Femur (tissue), 1 donor: ENCODE measurements at regions not wholly inside any gene's neighbourhood (a gene's known extent, or its start where the extent isn't known, plus 50 kb on each side); places are given as distances from the start of the nearest gene placed in this dataset.

ENCODE experiments used
- DNase-seq: peaks from one replicate; pipeline ENCODE4 v3.0.0-alpha.2; 2017

DNA sequence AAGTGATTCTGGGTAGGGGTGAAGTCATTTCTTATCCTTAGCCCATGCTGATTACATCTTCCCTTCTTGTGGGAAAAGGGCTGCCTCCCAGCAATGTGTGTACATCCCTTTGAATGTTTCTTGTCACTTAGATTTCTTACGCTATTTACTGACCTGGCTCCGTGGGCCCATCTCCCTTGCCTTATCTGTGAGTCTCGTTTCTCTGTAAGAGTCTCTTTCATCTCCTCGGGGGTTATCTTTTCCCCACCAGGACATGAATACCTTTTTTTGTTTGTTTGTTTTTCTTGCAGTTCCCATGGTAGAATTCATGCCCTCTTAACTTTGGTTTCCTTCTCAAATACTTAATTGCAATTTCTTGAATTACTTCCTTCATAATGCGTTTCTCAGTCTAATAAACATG is 107.7 kb downstream of the BAMBI start:
- no peak for DNase-seq

DNA sequence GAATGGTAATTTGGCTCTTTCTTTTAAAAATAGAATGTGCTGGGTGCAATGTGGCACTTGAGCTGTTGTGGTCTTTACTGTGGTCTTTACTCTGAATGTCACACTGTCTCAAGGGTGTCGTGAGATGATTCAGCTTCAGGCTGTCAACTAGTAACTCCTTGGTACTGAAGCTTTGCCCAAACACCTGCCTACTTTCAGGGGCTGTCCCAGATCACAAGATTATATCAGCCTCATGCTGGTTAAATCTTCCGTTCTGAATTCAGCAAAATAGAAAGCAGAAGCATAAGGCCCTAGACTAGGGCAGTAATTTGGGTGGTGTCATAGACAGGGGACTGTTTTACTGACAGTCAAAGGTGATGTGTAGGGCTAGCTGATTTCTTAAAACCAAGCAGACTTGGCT is 110.9 kb downstream of the BAMBI start:
- no peak for DNase-seq

DNA sequence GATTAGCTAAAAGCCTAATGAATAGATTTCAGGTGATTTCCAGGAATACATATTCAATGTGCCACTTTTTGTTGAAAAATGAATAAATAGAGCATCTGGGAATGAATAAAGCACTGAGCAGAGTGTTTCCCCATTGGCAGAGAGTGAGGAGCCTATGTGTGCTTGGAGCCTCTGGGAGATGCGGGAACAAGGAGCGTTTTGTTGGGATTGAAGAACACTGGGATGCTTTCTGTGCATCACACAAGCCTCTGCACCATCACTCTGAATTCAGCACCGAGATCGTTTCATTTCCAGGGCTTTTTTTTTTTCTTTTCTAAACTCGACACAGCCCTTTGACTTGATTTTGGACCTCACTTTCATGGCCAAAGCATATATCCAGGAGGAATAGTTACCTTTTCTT is 111.4 kb downstream of the BAMBI start:
- no peak for DNase-seq

DNA sequence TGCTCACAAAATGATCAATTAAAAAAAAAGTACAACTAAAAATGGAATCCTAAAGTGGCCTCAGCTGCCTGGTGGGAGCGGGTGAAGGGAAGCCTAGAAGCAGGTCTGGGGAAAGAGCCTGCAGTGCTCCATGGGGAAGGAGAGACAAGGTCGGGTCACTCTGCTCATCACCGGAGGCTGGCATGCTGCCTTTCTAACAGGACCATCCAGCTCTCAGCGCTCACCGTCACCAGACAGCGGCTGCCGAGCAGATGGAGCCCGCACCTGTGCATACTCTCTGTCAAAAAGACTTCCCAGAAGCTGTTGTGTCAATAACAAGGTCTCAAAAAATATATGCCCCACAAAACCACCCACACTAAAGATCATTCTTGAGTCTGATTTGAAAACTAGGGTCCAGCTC is 112.8 kb downstream of the BAMBI start:
- no peak for DNase-seq

DNA sequence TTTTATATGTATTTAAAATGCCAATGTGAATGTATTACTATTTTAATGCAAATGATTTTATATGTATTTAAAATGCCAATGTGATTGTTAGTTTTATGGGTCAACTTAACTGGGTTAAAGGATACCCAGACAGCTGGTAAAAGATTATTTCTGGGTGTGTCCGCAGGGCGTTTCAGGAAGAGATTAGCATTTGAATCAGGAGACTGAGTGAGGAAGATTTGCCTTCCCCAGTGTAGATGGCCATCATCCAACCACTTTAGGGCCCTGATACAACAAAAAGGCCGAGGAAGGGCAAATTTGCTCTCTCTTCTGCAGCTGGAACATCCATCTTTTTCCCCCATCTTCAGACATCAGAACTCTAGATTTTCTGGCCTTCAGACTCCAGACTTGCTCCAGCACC is 116.2 kb downstream of the BAMBI start:
- no peak for DNase-seq

DNA sequence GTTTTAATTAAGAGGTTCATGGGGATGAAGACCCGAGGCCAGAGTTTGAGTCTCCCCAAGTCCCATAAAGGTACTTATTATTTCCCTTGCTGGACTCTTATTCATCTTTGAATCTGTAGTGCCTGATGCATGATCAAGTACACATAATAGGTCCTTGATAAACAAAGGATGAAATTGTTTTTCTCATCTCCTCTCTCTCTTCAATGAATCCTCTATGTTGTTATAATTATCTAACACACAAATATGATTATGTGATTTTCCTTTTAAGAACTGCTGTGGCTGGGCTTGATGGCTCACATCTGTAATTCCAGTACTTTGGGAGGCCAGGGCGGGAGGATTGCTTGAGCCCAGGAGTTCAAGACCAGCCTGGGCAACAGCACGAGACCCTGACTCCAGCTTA is 117.7 kb downstream of the BAMBI start:
- no peak for DNase-seq

DNA sequence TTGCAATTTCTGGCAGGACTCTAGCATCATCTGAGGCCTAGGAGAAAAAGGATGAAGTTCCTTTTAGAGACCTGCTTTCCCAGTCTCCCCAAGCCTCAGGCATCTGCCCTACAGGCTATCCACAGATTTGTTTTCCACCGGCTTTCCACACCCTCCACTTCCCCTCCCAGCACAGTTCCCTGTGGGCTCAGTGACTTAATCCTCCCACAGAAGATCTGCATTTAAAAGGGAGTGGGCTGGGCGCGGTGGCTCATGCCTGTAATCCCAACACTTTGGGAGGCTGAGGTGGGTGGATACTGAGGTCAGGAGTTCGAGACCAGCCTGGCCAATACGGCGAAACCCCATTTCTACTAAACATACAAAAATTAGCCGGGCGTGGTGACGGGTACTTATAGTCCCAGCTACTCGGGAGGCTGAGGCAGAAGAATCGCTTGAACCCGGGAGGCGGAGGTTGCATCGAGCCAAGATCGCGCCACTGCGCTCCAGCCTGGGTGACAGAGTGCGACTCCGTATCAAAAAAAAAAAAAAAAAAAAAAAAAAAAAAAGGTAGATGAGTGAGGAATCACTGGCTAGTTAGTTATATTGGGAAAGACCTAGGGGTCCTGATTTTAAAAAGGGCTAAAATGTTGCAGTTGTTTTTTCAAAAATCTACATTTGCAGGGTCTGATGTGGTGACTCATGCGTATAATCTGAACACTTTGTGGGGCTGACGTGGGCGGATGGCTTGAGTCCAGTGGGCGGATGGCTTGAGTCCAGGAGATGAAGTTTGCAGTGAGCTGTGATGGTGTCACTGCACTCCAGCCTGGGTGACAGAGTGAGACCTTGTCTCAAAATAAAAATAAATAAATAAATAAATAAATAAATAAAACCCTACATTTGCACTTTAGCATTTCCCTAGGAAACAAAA is 119.5 kb downstream of the BAMBI start:
- DNase-seq: peak; percentile 45

DNA sequence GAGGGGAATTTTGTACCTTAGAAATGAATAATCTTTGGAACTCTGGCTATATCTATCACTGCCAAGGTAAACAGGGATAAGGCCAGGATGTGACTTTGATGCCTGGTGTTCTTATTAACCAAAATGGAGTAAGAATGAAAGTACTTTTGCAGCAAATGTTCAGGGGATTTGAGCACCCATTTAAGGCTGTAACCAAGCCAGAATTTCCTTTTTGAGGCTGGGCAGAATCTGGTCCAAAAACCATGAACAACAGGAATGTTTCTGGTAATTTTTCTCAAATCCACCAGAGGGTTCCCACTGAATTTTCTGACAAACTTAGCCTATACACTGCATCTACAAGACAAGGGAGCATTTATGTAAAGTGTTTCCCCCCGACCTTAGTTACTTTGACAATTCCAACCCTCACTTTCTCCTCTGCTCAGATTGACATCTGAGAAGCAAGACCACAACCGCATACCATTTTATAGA is 120.6 kb downstream of the BAMBI start:
- DNase-seq: no peak

DNA sequence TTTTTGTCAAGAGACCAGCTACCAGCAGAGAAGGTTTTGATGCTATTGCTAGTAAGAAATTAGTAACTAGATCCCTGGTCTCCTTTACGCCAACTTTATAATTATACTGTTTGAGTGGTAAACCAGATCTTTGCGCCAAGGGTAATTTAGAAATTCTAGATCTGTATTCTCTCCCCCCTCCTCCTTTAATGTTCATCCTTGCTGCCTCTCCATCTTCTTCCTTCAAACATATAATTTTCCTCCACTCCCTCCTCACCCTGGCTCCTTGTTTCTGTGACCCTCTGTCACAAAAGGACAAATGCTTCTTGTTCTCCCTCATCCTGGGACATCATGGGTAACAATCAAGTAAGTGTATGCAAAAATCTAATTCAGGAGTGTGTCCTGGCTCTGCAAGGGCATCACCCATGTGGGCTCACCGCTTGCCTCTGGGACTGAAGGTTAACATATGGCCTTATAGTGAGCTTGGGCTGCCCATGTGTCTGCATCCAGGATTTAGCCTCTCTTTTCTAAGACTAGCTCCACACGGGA is 121.2 kb downstream of the BAMBI start:
- DNase-seq: no peak

DNA sequence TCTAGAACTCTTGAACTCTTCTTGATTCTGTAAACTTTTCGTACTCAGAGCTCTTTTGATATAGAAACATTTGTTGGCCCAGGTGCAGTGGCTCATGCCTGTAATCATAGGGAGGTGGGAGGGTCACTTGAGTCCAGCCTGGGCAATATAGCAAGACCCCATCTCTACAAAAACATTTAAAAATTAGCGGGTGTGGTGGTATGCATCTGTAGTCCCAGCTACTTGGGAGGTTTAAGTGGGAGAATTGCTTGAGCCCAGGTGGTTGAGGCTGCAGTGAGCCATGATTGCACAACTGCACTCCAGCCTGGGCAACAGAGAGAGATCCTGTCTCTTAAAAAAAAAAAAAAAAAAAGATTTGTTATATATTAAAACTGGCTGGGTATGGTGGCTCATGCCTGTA is 121.6 kb downstream of the BAMBI start:
- DNase-seq: no peak

DNA sequence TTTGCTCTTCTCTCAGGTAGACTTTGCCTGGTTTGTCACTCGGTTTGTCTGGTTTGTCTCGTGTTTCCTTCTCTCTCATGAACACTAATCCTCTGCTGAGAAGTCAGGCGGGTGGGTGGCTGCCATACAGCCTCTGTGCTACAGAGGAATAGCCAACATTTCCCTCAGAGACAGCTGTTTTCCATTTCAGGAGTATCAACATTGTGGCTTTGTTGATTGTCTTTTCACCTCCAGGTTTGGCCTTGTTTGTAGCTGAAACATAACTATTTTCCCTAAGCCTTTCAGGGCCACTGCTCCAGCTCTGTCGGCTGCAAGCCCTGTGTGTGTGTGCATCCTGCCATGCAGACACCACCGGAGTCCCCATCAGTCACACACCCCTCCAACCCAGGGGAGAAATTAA is 122.8 kb downstream of the BAMBI start:
- DNase-seq: no peak

DNA sequence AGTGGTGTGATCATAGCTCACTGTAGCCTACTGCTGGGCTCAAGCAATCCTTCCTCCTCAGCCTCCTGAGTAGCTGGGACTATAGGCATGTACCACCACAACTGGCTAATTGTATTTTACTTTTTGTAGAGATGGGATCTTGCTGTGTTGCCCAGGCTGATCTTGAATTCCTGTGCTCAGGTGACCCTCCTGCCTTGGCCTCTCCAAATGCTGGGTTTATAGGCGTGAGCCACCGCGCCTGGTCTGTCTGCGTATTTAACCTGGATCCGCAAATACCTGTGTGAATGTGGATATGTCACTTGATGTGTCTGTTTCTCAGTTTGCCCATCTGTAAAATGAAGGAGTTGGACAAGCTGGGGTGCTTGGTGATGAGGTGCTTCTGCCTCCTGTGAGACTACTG is 123.9 kb downstream of the BAMBI start:
- no peak for DNase-seq

DNA sequence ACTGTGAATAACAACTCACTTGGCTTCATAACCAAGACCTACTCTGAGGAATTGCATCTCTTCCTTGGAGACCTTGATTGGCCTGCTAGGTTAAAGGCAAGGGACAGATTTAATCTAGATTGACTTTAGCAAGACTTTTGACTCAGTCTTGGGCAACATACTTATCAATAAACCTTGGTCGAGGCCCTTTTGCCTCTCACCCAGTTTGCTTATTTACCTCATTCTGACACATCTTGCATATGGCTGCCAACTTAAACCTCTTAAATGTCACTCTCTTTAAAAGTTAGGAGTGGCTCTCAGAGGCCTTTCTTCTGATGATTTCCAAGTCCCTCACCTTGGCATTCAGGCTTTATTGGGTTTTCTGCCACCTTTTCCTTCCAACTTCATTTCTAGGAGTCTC is 124.5 kb downstream of the BAMBI start:
- DNase-seq: no peak

DNA sequence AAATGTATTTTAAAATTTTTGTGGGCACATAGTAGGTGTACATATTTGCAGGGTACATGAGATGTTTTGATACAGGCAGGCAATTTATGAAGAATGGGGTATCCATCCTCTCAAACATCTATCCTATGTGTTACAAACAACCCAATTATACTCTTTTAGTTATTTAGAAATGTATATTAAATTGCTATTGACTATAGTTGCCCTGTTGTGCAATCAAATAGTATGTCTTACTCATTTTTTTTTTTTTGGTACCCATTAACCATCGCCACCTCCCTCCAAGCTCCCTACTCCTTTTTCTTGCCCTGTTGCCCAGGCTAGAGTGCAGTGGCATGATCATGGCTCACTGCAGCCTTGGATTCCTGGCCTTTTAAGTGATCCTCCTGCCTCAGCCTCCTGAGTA is 128.1 kb downstream of the BAMBI start:
- DNase-seq: no peak

DNA sequence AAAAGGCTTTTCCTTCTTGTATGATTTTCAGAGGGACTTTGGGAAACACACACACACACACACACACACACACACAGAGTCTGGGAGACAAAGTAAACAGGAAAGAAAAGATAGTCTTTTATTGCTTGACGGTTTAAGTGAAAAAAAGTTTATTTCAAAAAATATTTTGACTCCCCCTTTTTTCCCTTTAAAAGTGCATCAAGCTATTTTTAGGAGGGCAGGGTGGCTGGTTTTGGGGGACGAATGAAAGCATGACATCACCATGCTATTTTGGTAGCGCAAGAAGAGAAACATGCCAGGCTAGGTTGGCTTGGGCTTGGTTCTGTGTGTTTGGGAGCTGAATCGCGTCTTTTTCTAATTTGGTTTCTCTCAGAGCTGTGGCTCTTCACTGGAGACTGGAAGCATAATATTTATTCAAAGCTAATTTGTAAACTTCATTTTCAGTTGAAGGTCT is 129.2 kb downstream of the BAMBI start:
- DNase-seq: peak; percentile 37

DNA sequence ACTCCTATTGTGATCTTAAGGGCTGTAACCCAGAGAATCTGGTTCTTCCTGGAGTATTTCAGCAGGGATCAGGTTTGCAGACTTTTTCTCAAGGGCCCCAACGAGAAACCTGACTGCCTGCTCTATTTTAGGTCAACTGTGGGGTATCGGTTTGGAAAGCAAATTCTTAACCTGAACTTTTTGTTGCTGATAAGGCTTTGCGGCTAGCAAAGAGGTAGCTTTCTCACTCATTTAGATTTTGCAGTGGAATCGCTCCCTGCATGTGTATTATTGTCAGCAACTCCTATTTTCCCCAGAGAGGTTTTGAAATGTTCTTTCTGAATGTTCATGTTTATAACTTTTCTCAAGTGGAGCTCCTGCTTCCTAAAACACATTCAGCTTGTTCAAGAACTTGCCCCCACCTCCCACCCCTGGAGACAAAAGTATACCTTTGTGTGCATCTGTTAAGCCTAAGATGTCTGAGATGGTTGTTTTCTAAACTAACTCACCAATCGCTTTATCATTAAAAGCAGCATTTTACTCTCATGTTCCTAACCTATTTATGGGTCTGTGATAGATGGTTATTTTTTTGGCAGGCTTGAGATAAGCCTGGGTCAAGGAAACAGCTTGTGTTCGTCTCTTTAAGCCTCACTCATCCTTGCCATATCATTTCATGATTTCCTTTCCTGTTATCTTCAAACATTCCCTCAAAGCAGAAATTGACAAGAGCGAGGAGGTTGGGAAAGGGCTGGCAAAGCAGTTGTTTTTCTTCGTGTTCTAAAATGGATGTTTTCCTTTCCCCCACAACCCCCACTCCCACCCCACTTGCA is 129.8 kb downstream of the BAMBI start:
- no peak for DNase-seq

DNA sequence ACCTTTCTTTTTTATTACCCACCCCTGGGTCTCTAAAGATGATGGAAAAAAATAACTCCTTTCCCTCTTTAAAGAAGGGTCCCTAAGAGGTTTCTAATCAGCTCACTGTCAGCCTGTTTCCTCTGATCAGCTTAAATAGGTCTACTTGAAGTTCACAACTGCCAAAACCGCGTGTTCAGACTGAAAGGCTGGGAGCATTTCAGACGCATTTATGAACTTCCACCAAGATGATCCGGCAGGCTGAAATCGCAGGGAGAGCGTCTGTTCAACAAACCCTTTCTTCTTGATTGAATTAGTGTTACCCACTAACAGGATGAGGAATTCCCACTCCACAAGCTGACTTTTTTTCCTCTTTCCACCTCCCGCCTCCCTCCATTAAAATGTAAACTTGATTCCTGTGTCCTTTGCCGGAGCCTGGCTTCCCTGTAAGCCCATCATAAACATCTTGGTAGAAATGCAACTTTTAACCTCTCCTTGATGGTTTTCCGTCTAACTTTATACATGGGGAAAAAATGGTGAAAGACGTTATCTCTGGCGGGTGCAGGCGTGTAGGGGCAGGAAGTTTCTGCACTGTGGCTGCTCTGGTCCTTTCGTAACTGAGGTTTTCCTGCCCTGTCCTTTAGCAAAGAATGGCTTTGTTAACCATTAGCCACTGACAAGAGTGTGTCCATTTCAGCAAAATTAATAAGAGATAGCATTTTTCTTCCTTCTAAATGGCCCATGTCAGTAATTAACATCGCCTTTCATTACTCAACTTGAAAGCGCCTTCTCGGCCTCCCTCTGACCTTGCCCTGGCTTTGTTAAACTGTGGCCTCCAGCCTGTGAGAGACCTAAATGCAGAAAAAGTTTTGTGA is 130.7 kb downstream of the BAMBI start:
- no peak for DNase-seq

DNA sequence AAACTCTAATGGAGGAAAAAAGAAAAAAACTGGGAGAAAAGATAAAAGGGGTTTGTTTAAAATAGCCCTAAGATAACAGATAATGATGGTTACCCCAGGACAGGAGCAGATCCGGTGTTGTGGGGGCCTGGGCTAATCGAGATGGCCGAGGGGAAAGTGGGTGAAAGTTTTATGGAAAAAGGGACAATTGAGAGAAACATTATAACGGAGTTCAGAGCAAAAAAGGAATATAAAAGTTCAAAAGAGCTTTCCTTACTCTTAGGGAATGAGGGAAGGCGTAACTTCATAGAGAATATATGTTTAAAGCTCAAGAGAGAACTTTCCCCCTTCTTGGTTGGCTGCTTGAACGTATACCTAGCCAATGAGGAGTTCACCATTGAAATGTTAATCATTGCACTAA is 131.4 kb downstream of the BAMBI start:
- DNase-seq: no peak

DNA sequence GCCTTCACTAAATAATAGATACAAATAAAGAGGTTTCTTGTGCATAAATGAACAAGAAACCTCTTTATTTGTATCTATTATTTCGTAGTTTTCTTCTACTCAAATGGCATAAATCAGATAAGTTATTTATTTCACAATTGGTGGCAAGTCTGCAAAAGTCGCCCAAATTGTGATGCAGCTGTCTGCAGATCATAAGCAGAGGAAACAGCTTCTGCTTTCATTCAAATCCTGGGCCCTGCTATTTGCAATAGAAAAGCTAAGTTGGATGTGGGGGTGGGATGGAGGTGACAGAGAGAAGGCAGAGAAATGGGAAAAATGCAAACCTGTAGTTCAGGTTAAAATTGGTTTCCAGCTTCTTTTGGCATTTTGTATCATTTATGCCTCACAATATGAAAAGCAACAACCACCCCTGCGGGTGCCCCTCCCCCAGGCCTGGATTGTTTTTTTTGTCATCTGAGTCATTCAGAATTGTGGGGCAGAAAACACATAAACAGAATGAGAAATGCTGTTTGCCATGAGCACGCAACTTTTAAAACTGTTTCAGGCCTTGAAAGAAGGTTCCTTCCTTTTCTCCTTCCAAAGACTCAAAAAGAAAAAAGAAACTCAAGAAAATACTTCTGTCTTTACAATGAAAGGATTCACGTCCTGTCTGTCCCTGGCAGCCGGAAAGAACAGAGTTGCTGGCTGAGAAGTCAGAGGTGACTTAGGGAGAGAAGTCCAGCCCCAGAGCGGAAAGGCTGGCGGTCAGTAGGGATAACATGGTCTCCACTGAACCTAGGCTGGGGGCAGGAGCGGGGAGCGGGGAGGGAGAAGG is 132.9 kb downstream of the BAMBI start:
- DNase-seq: no peak

DNA sequence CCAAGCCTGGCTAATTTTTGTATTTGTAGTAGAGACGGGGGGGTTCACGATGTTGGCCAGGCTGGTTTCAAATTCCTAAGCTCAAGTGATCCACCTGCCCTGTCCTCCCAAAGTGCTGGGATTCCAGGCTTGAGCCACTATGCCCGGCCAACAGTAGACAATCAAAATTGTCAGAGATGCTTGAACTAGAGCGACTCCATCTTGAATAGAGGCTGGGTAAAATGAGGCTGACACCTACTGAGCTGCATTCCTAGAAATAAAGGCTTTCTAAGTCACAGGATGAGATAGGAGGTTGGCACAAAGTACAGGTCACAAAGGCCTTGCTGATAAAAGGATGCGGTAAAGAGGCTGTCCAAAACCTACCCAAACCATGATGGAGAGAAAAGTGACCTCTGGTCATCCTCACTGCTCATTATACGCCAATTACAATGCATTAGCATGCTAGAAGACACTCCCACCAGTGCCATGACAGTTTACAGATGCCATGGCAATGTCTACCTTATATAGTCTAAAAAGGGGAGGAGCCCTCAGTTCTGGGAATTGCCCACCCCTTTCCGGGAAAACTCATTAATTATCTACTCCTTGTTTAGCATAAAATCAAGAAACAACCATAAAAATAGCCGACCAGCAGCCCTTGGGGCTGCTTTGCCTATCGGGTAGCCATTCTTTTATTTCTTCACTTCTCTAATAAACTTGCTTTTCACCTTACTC is 134.5 kb downstream of the BAMBI start:
- DNase-seq: no peak
